IMR-90 (cell line): ENCODE measurements at regions not wholly inside any gene's neighbourhood (a gene's known extent, or its start where the extent isn't known, plus 50 kb on each side); places are given as distances from the start of the nearest gene placed in this dataset.

ENCODE experiments used
- ATAC-seq: fragments of 200-7000 bp; cut with Tn5 transposase; 2 replicates; pipeline ENCODE4 v1.9.1; 2020; ENCODE audit warnings: low read depth, mild to moderate bottlenecking, moderate library complexity
- BruUV-seq: library from RNA; stranded (reverse); fragments of 400-500 nt; replicated peaks from 2 replicates; lab custom pipeline; 2021; lab: Mats Ljungman, UMichigan
- CTCF ChIA-PET: fragments of 300-600 bp; formaldehyde crosslinking; extraction: SDS; loops from one replicate; lab custom pipeline; 2021; ENCODE audit warnings: antibody characterized with exemption; lab: Yijun Ruan, JAX
- POLR2A ChIA-PET: fragments of 300-600 bp; sonication (Branson Sonifier 250); formaldehyde crosslinking; loops from one replicate; lab custom pipeline; 2022; ENCODE audit warnings: antibody characterized with exemption; ENCODE audit not compliant: unreplicated experiment; lab: Charles Lee
- DNase-seq: peaks from one replicate; pipeline ENCODE4 v3.0.0; 2013
- H2AFZ ChIP-seq: replicated peaks from 2 replicates; pipeline ENCODE3; 2013; ENCODE audit warnings: low read length, mild to moderate bottlenecking; ENCODE audit not compliant: poor library complexity
- H2AK5ac ChIP-seq: 2 replicates; pipeline ENCODE4 v1.6.1; 2013; ENCODE audit warnings: low read depth, low read length, inconsistent platforms
- H2AK9ac ChIP-seq: replicated peaks from 2 replicates; pipeline ENCODE3; 2013; ENCODE audit warnings: mild to moderate bottlenecking, low read depth, low read length, moderate library complexity; ENCODE audit not compliant: poor library complexity
- H2BK120ac ChIP-seq: 2 replicates; pipeline ENCODE4 v1.6.1; 2013; ENCODE audit warnings: low read depth, low read length, inconsistent platforms
- H2BK15ac ChIP-seq: 3 replicates; pipeline ENCODE4 v1.6.1; 2013; ENCODE audit warnings: low read depth, low read length, inconsistent platforms
- H2BK20ac ChIP-seq: 2 replicates; pipeline ENCODE4 v1.6.1; 2013; ENCODE audit warnings: low read depth, mild to moderate bottlenecking, inconsistent platforms, low read length, moderate library complexity
- H2BK5ac ChIP-seq: 2 replicates; pipeline ENCODE4 v1.6.1; 2013; ENCODE audit warnings: mild to moderate bottlenecking, low read depth, low read length, inconsistent platforms; ENCODE audit not compliant: poor library complexity, severe bottlenecking
- H3K14ac ChIP-seq: replicated peaks from 2 replicates; pipeline ENCODE4 v1.6.1; 2013; ENCODE audit warnings: low read depth, low read length, inconsistent platforms
- H3K18ac ChIP-seq: 2 replicates; pipeline ENCODE4 v1.6.1; 2013; ENCODE audit warnings: low read depth, low read length, control low read depth
- H3K23ac ChIP-seq: 2 replicates; pipeline ENCODE4 v1.6.1; 2013; ENCODE audit warnings: low read depth, low read length, inconsistent platforms
- H3K27ac ChIP-seq: 2 replicates; pipeline ENCODE4 v1.5.1; 2013; ENCODE audit warnings: mild to moderate bottlenecking, control low read depth, low read length; ENCODE audit not compliant: insufficient read depth
- H3K27me3 ChIP-seq: 2 replicates; pipeline ENCODE4 v1.6.1; 2013; ENCODE audit warnings: low read length; ENCODE audit not compliant: control insufficient read depth, insufficient read depth
- H3K36me3 ChIP-seq: 2 replicates; pipeline ENCODE4 v1.6.1; 2013; ENCODE audit warnings: low read length, mixed read lengths; ENCODE audit not compliant: control insufficient read depth, insufficient read depth
- H3K4ac ChIP-seq: 2 replicates; pipeline ENCODE4 v1.6.1; 2013; ENCODE audit warnings: low read depth, low read length, inconsistent platforms
- H3K4me1 ChIP-seq: 2 replicates; pipeline ENCODE4 v1.6.1; 2013; ENCODE audit warnings: low read length, mixed read lengths; ENCODE audit not compliant: control insufficient read depth, insufficient read depth
- H3K4me2 ChIP-seq: 2 replicates; pipeline ENCODE4 v1.6.1; 2013; ENCODE audit warnings: low read depth, mild to moderate bottlenecking, control low read depth, low read length, moderate library complexity
- H3K4me3 ChIP-seq: 2 replicates; pipeline ENCODE4 v1.5.1; 2013; ENCODE audit warnings: low read depth, mild to moderate bottlenecking, control low read depth, low read length, moderate library complexity; ENCODE audit not compliant: insufficient read depth
- H3K56ac ChIP-seq: 2 replicates; pipeline ENCODE4 v1.6.1; 2013; ENCODE audit warnings: low read length, inconsistent platforms; ENCODE audit not compliant: insufficient read depth; ENCODE audit errors: extremely low read depth
- H3K79me1 ChIP-seq, 2 experiments: 2 replicates each; pipeline ENCODE4 v1.6.1; 2013; ENCODE audit warnings: low read length in 2 of 2, inconsistent platforms in 1 of 2, low read depth in 1 of 2
- H3K9ac ChIP-seq: 2 replicates; pipeline ENCODE4 v1.6.1; 2013; ENCODE audit warnings: low read depth, low read length, control low read depth
- H3K9me1 ChIP-seq: 2 replicates; pipeline ENCODE4 v1.6.1; 2013; ENCODE audit warnings: low read length, inconsistent platforms; ENCODE audit not compliant: insufficient read depth
- H3K9me3 ChIP-seq: 2 replicates; pipeline ENCODE4 v1.6.1; 2013; ENCODE audit warnings: low read length; ENCODE audit not compliant: control insufficient read depth, insufficient read depth
- H4K20me1 ChIP-seq: 2 replicates; pipeline ENCODE4 v1.6.1; 2013; ENCODE audit warnings: low read length, inconsistent platforms; ENCODE audit not compliant: insufficient read depth
- H4K5ac ChIP-seq: 2 replicates; pipeline ENCODE4 v1.6.1; 2013; ENCODE audit warnings: mild to moderate bottlenecking, low read depth, low read length, control low read depth
- H4K8ac ChIP-seq, 2 experiments: 2 replicates each; pipeline ENCODE4 v1.6.1; 2013; ENCODE audit warnings: low read depth in 2 of 2, low read length in 2 of 2, control low read depth in 1 of 2, inconsistent platforms in 1 of 2
- H4K91ac ChIP-seq: 2 replicates; pipeline ENCODE4 v1.6.1; 2013; ENCODE audit warnings: low read depth, low read length, inconsistent platforms; ENCODE audit not compliant: insufficient read depth
- BHLHE40 ChIP-seq: fragments of 150-350 bp; IDR thresholded peaks from 2 replicates; pipeline ENCODE4 v1.6.1; 2016; ENCODE audit warnings: mild to moderate bottlenecking, low read depth, low read length
- CEBPB ChIP-seq: IDR thresholded peaks from 2 replicates; pipeline ENCODE4 v1.6.1; 2012; ENCODE audit warnings: low read depth, low read length, improper control_type of control experiment
- CHD1 ChIP-seq: IDR thresholded peaks from 2 replicates; pipeline ENCODE4 v1.6.1; 2012; ENCODE audit warnings: low read depth, low read length, improper control_type of control experiment
- CTCF ChIP-seq: conservative IDR thresholded peaks from 2 replicates; pipeline ENCODE4 v1.5.1; 2012; ENCODE audit warnings: mild to moderate bottlenecking, low read depth, low read length, improper control_type of control experiment
- ELK1 ChIP-seq: fragments of 150-350 bp; IDR thresholded peaks from 2 replicates; pipeline ENCODE4 v1.6.1; 2016; ENCODE audit warnings: low read depth, mild to moderate bottlenecking, low read length, moderate library complexity, borderline replicate concordance
- MAFK ChIP-seq: IDR thresholded peaks from 2 replicates; pipeline ENCODE4 v1.6.1; 2012; ENCODE audit warnings: low read depth, low read length, improper control_type of control experiment
- MAZ ChIP-seq: IDR thresholded peaks from 2 replicates; pipeline ENCODE4 v1.6.1; 2012; ENCODE audit warnings: low read depth, mild to moderate bottlenecking, low read length, improper control_type of control experiment, moderate library complexity, borderline replicate concordance
- MXI1 ChIP-seq: IDR thresholded peaks from 2 replicates; pipeline ENCODE4 v1.6.1; 2012; ENCODE audit warnings: low read depth, mild to moderate bottlenecking, low read length, moderate library complexity, borderline replicate concordance
- POLR2A ChIP-seq: IDR thresholded peaks from 2 replicates; pipeline ENCODE4 v1.6.1; 2012; ENCODE audit warnings: mild to moderate bottlenecking, low read depth, low read length
- RCOR1 ChIP-seq: IDR thresholded peaks from 2 replicates; pipeline ENCODE4 v1.6.1; 2012; ENCODE audit warnings: mild to moderate bottlenecking, low read length, improper control_type of control experiment; ENCODE audit not compliant: insufficient replicate concordance
- RFX5 ChIP-seq: IDR thresholded peaks from 2 replicates; pipeline ENCODE4 v1.8.0; 2012; ENCODE audit warnings: low read depth, mild to moderate bottlenecking, low read length, moderate library complexity
- WGBS, 2 experiments: methylation state at CpG; one replicate each; pipeline versions ENCODE4 v1.1.5 to v1.1.7; 2013; ENCODE audit warnings: missing lambda C conversion rate in 2 of 2; ENCODE audit not compliant: insufficient read length in 1 of 2; ENCODE audit errors: extremely low coverage in 2 of 2; 5-methylcytosine and 5-hydroxymethylcytosine counted together
- dilution Hi-C: fragments of 300-500 bp; cut with HindIII; formaldehyde crosslinking; loops from one replicate; pipeline ENCODE4 v1.14.3; 2018; ENCODE audit warnings: low sequenced_read_pairs; ENCODE audit not compliant: unreplicated experiment
- in situ Hi-C: fragments of 300-500 bp; cut with MboI; formaldehyde crosslinking; loops from 3 replicates; pipeline ENCODE4 v1.14.3; 2019; ENCODE audit warnings: low sequenced_read_pairs, inconsistent platforms, mixed read lengths
- intact Hi-C: fragments of 100-400 bp; cut with micrococcal nuclease; formaldehyde crosslinking; loops from 2 replicates; pipeline ENCODE4 v1.10.0; 2022
- TF ChIP-seq, protein P1 (sequence below): fragments of 150-350 bp; IDR thresholded peaks from 2 replicates; pipeline ENCODE4 v1.6.1; 2017; ENCODE audit warnings: mild to moderate bottlenecking, antibody characterized with exemption, low read length, low read depth

DNA sequence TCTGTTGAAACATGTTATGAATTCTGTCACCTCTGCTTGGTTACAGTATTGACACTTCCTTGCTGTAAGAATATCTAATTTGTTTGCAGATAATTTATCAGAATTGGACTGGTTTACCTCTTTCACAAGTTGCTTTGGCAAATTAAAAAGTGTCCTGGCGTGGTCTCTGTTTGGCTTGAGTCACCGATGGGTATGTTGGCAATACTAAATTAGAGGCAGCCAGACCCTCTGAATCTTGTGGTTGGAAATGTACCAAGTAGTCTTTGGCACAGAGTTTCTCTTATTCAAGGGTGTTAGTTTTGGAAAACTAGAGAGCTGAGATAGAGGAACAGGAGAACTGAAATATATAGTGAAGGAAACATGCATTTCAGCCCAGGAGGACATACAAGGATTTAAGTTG lies 521.1 kb upstream of the MGAT4C start:
- no peaks in the 10 kb centered on the region for H3K9me1 ChIP-seq
- H3K36me3 ChIP-seq = no peaks in the 10 kb centered on the region
- dilution Hi-C loops (no loop called here), in situ Hi-C loops (no loop called here), intact Hi-C loops (no loop called here)
- DNase-seq (no peak), ATAC-seq (no peak)
- no peak overlapping the region for H4K8ac ChIP-seq
- POLR2A ChIA-PET = no interaction called here
- CTCF ChIA-PET = no interaction called here
- H2AK9ac ChIP-seq = no peak overlapping the region
- no peak overlapping the region for H2BK120ac ChIP-seq
- H3K14ac ChIP-seq = no peak overlapping the region
- no peak overlapping the region for H3K4ac ChIP-seq
- no peak overlapping the region for H4K91ac ChIP-seq
- no peak overlapping the region for H3K56ac ChIP-seq
- H4K5ac ChIP-seq = no peak overlapping the region
- no peaks in the 10 kb centered on the region for H3K9me3 ChIP-seq
- no peak overlapping the region for H3K9ac ChIP-seq
- no peak overlapping the region for H3K4me3 ChIP-seq
- H3K23ac ChIP-seq = no peak overlapping the region
- no peak overlapping the region for H3K27ac ChIP-seq
- H4K20me1 ChIP-seq = no peaks in the 10 kb centered on the region
- no peak overlapping the region for H2AK5ac ChIP-seq
- no peak overlapping the region for H2BK20ac ChIP-seq
- TF ChIP-seq, protein P1, sequence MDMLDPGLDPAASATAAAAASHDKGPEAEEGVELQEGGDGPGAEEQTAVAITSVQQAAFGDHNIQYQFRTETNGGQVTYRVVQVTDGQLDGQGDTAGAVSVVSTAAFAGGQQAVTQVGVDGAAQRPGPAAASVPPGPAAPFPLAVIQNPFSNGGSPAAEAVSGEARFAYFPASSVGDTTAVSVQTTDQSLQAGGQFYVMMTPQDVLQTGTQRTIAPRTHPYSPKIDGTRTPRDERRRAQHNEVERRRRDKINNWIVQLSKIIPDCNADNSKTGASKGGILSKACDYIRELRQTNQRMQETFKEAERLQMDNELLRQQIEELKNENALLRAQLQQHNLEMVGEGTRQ = no peak
- TF ChIP-seq CTCF = no peak
- no peak for TF ChIP-seq RFX5
- TF ChIP-seq POLR2A = no peak
- no peak for TF ChIP-seq MAFK
- no peak for TF ChIP-seq RCOR1
- no peak for TF ChIP-seq BHLHE40
- no peak for TF ChIP-seq MAZ
- no peak for TF ChIP-seq ELK1
- TF ChIP-seq CHD1 = no peak
- no peak for TF ChIP-seq MXI1
- TF ChIP-seq CEBPB = no peak
- WGBS, 2 experiments = no CpG with 5 or more reads among the region's 2 CpGs
- no peaks in the 10 kb centered on the region for H3K4me1 ChIP-seq
- no peaks in the 10 kb centered on the region for H3K27me3 ChIP-seq
- H3K18ac ChIP-seq = no peak overlapping the region
- no TSS peak for BruUV-seq
- no peaks in the 10 kb centered on the region for H3K79me1 ChIP-seq
- no peak overlapping the region for H2BK15ac ChIP-seq
- H2AFZ ChIP-seq = no peak overlapping the region
- H3K4me2 ChIP-seq = no peak overlapping the region
- H2BK5ac ChIP-seq = no peak overlapping the region
